Jurkat, Clone E6-1 (cell line): ENCODE measurements at regions not wholly inside any gene's neighbourhood (a gene's known extent, or its start where the extent isn't known, plus 50 kb on each side); places are given as distances from the start of the nearest gene placed in this dataset.
"Not testable (repeated sequence)": the region's sequence is repeated elsewhere in the genome, so short reads cannot be mapped to it uniquely, and the experiment has no call there.

Experiments
- DNase-seq: peaks from one replicate; pipeline ENCODE4 v3.0.0-alpha.2; 2011; ENCODE audit warnings: low read depth, low spot score
- H3K4me3 ChIP-seq: 2 replicates; pipeline ENCODE4 v1.5.1; 2011; ENCODE audit warnings: mild to moderate bottlenecking, low read length, control low read depth, moderate library complexity

GRCh38 chr4:137800861-137801260 is 268.6 kb upstream of the PCDH18 start:
- DNase-seq: no peak
- no peak overlapping the region for H3K4me3 ChIP-seq

DNA sequence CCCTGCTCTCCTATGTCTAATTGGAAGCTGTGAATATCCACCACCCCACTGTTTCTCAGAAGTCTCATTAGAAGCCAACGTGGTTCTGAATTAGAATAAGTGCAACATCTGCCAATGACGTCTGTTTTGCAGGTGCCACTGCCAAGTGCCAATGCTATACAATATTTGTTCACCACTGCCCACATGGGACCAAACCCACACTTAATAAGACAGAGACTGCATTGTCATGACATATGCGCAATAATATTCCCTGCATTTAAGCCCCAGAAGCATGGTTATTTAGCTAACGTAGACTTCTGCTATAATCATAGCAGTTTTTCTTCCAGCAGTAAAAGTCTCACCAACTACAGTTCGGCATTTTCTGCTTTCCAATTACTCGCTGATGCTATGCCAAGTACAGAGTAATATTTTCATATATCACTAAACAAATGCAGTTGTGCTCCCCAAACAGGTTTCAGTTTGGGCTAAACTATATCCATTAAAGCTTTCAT is 262.5 kb upstream of the PCDH18 start:
- H3K4me3 ChIP-seq: no peak overlapping the region
- DNase-seq: no peak

DNA sequence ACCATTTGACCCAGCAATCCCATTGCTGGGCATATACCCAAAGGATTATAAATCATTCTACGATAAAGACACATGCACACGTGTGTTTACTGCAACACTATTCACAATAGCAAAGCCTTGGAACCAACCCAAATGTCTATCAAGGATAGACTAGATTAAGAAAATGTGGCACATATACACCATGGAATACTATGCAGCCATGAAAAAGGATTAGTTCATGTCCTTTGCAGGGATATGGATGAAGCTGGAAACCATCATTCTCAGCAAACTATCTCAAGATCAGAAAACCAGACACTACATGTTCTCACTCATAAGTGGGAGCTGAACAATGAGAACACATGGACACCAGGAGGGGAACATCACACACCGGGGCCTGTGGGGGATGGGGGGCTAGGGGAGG is 257.0 kb upstream of the PCDH18 start:
- H3K4me3 ChIP-seq, DNase-seq: not testable (repeated sequence)

- H3K4me3 ChIP-seq: not testable (repeated sequence)
Measured at GRCh38 chr4:137783923-137784322, 251.6 kb upstream of the PCDH18 start.

GRCh38 chr4:137775701-137776100 is 243.4 kb upstream of the PCDH18 start:
- no peak overlapping the region for H3K4me3 ChIP-seq
- no peak for DNase-seq

More at GRCh38 chr4:137783923-137784322, 251.6 kb upstream of the PCDH18 start:
- not testable (repeated sequence) for DNase-seq

DNA sequence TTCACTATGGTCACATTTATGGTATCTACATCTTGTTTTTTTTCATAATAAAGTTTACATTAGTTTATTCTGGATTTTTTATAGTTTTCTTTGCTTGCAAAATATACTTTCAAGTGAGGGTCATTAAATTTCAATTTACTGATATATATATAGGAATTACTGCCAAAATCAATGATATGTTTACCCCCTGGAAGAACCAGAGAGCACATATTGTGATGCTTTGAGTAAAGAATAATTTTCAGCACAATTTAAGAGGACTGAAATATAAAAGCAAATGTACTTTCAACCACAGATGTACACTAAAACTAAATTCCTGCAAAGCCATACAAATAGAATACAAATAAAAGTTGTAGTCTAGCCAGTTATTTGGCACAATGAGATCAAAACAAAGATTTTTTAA is 242.2 kb upstream of the PCDH18 start:
- H3K4me3 ChIP-seq: no peak overlapping the region
- no peak for DNase-seq

DNA sequence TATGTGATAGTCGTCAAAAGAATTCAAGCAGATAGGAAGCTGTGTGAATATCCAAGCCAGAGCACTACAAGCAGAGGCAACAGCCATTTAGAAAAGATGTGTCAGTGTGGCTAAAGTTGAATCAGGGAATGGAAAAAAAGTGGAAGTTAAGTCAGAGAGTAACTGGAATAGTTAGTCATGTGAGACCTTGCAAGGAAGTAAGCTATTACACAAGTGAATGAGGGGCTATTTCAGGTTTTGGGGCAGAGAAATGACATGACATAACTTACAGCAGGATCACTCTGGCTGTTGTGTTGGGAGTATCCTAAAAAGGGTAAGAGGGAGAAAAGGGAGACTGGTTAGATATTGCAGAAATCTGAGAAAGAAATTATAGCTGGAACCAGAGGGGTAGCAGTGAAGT is 236.6 kb upstream of the PCDH18 start:
- DNase-seq: no peak
- H3K4me3 ChIP-seq: no peak overlapping the region

GRCh38 chr4:137768196-137768595 is 235.9 kb upstream of the PCDH18 start:
- no peak overlapping the region for H3K4me3 ChIP-seq
- no peak for DNase-seq

GRCh38 chr4:137762591-137762990 is 230.3 kb upstream of the PCDH18 start:
- no peak overlapping the region for H3K4me3 ChIP-seq
- DNase-seq: no peak

- no peak for DNase-seq
Measured at GRCh38 chr4:137754652-137755471, 222.6 kb upstream of the PCDH18 start.

DNA sequence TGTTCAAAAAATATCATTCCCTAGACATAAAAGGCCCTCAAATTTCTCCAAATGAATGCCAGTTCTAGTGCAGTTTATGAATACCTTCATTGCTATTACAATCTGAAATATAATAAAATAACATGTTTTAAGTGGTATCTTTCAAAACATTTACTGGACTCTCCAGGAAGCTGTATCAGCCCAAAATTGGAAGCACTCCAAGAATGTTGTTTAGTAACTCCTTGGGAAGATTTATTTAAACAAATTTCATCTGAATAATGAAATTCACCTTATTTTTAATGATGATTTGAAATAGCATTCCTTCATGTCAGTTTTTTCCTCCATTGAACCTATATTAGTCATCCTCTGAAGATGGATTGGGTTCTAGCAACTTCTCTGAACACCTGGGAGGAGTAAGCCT is 217.2 kb upstream of the PCDH18 start:
- DNase-seq: no peak
- H3K4me3 ChIP-seq: no peak overlapping the region

More at GRCh38 chr4:137754652-137755471, 222.6 kb upstream of the PCDH18 start:
- H3K4me3 ChIP-seq: no peak overlapping the region

DNA sequence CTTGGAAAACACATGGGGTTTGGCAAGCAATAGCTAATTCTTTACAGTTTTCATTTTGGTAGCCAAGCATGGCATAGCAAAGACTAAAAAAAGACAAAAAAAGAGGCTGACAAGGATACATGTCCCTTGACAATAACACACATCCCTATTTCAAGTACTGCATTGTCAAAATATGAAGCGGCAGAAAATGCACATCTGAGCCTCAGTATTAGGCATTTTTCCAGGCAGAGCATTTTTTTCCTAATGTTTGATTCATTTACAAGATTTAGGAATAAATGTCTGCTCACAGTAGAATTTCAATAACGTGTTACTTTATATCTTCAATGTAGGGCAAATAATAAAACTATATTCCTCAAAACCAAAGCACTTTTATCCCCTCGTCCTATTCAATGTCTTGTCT is 216.3 kb upstream of the PCDH18 start:
- no peak for DNase-seq

GRCh38 chr4:137740141-137740540 is 207.8 kb upstream of the PCDH18 start:
- no peak overlapping the region for H3K4me3 ChIP-seq
- no peak for DNase-seq

More for the DNA sequence above, 216.3 kb upstream of the PCDH18 start:
- H3K4me3 ChIP-seq: no peak overlapping the region

GRCh38 chr4:137739391-137739790 is 207.1 kb upstream of the PCDH18 start:
- no peak overlapping the region for H3K4me3 ChIP-seq
- no peak for DNase-seq

DNA sequence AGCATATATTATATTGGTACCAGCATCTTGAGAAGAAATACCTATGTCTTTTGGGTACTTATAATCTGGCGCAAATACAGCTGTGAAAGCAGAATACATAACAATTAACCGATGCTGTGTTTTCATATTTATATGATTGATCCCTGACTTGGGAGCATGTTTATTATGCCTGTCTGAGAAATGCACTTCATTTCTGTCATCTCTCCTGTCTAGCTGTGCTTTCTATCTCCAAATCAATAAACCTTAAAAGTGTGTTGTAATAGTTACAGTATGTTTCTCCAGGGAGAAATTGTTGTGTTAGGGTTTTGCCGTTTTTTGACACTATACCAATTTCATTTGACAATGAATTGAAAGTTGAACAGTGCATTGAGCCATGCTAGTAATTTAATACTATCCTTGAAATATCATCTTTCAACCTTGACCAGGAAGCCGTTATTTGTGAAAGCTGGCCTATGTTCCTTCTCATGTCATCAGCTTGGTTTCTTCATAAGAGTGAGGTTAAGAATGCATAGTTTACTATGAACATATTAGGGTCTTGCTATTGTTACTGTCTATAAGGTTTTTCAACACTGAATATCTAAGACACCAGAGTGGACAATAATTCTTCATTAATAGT is 206.2 kb upstream of the PCDH18 start:
- no peak overlapping the region for H3K4me3 ChIP-seq
- no peak for DNase-seq

- no peak for DNase-seq
- H3K4me3 ChIP-seq: no peak overlapping the region
Measured at GRCh38 chr4:137735561-137736104, 203.3 kb upstream of the PCDH18 start.

DNA sequence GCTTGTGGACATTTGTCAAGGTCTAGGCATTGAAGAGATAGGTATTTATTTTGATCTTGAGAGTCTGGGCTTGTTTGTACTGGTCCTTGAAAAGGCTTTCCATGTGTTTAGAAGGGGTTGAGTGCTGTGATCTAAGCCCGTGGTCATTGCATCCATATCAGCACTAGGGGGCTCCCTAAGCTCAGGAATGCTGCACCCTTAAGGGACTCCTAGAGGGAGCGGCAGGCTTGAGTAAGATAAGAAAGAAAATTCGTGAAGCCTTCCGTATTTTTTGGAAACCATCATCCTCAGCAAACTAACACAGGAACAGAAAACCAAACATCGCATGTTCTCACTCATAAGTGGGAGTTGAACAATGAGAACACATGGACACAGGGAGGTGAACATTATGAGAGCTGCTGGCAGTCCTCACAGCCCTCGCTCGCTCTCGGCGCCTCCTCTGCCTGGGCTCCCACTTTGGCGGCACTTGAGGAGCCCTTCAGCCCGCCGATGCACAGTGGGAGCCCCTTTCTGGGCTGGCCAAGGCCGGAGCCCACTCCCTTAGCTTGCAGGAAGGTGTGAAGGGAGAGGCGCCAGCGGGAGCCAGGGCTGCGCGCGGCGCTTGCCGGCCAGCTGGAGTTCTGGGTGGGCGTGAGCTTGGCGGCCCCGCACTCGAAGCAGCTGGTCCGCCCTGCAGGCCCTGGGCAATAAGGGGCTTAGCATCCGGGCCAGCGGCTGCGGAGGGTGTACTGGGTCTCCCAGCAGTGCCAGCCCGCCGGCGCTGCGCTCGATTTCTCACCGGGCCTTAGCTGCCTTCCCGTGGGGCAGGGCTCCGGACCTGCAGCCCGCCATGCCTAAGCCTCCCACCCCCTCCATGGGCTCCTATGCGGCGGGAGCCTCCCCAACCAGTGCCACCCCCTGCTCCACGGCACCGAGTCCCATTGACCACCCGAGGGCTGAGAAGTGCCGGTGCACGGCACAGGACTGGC is 201.2 kb upstream of the PCDH18 start:
- DNase-seq: peak; percentile 30
- H3K4me3 ChIP-seq: not testable (repeated sequence)

DNA sequence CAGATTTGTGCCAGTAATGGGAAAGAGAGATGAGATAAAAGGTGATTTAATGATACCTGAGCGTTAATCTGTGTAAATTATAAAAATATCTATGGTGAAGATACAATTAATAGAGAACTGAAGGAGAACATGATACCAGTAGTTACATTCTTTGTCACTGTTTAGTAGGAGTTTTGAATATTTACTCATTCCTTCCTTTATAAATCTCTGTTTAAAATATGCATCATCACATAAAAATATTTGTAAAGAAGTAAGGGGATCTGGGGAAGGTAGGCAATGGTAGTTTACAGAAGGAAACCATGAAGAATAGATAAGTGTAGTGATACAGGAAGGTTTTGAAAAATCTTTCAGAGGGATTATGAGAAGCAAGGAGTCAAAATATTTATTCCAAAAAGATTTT is 190.6 kb upstream of the PCDH18 start:
- no peak for DNase-seq
- H3K4me3 ChIP-seq: no peak overlapping the region

DNA sequence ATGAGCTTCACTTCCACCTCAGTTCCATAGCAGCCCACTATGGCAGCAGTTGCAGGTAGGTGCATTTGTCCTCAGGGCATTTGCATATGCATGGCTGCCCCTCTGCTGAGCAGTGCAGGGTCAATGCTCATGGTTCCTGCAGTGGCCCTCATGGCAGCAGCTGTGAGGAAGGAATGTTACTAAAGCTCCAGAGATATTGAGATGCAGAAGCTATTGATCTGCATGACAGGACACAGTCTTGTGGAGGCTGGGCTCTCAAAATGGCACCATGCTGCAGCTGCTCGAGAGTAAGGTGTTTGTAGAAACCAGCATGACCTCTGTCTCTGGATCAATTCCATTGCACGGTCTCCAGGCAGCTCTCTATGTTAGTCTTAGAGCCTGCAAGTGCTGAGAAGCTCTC is 179.2 kb upstream of the PCDH18 start:
- no peak overlapping the region for H3K4me3 ChIP-seq
- DNase-seq: no peak
